Astrocyte (in vitro differentiated cells and primary cell): ENCODE measurements at regions not wholly inside any gene's neighbourhood (a gene's known extent, or its start where the extent isn't known, plus 50 kb on each side); places are given as distances from the start of the nearest gene placed in this dataset.

Experiments
- CTCF ChIP-seq: IDR thresholded peaks from 2 replicates; pipeline ENCODE4 v1.5.1; 2011; ENCODE audit warnings: low read depth, mild to moderate bottlenecking, inconsistent platforms, low read length, moderate library complexity; ENCODE audit not compliant: insufficient read depth
- EZH2 ChIP-seq: IDR thresholded peaks from 2 replicates; pipeline ENCODE4 v1.6.1; 2012; ENCODE audit warnings: mild to moderate bottlenecking, low read length, inconsistent platforms; ENCODE audit not compliant: insufficient read depth

- TF ChIP-seq EZH2 (no peak), CTCF (no peak)
Observed at GRCh38 chr20:52470561-52470960, 279.0 kb upstream of the ZFP64 start.
